Endodermal cell (in vitro differentiated cells): ENCODE measurements at regions not wholly inside any gene's neighbourhood (a gene's known extent, or its start where the extent isn't known, plus 50 kb on each side); places are given as distances from the start of the nearest gene placed in this dataset.

Experiments used
- DNase-seq: peaks from one replicate; pipeline ENCODE4 v3.0.0-alpha.2; 2017
- H3K27ac ChIP-seq: 2 replicates; pipeline ENCODE4 v1.5.1; 2013; ENCODE audit warnings: mild to moderate bottlenecking, low read depth, low read length, moderate library complexity
- H3K27me3 ChIP-seq: 2 replicates; pipeline ENCODE4 v1.6.1; 2013; ENCODE audit warnings: mild to moderate bottlenecking, low read length, moderate library complexity; ENCODE audit not compliant: insufficient read depth, control insufficient read depth, poor library complexity, severe bottlenecking
- H3K36me3 ChIP-seq: 2 replicates; pipeline ENCODE4 v1.7.0; 2013; ENCODE audit warnings: mild to moderate bottlenecking, low read length, moderate library complexity; ENCODE audit not compliant: control insufficient read depth, insufficient read depth
- H3K4me1 ChIP-seq: one replicate; pipeline ENCODE4 v1.7.0; 2013; ENCODE audit warnings: low read length; ENCODE audit not compliant: control insufficient read depth, insufficient read depth
- H3K4me3 ChIP-seq: 2 replicates; pipeline ENCODE4 v1.5.1; 2013; ENCODE audit warnings: mild to moderate bottlenecking, low read length, moderate library complexity
- H3K9ac ChIP-seq: 2 replicates; pipeline ENCODE4 v1.6.1; 2013; ENCODE audit warnings: mild to moderate bottlenecking, low read length, moderate library complexity; ENCODE audit not compliant: poor library complexity, severe bottlenecking; ENCODE audit errors: extremely low read depth
- H3K9me3 ChIP-seq: 2 replicates; pipeline ENCODE4 v1.6.1; 2013; ENCODE audit warnings: mild to moderate bottlenecking, low read length, moderate library complexity; ENCODE audit not compliant: control insufficient read depth
- H3K27ac Mint-ChIP-seq: 2 replicates; pipeline ENCODE4 v1.8.0; 2020; ENCODE audit warnings: mixed read lengths
- H3K27me3 Mint-ChIP-seq: 2 replicates; pipeline ENCODE4 v1.8.0; 2021; ENCODE audit warnings: mild to moderate bottlenecking, mixed read lengths; ENCODE audit not compliant: insufficient read depth
- H3K36me3 Mint-ChIP-seq: 2 replicates; pipeline ENCODE4 v1.8.0; 2020; ENCODE audit warnings: low read depth, mixed read lengths
- H3K4me1 Mint-ChIP-seq: 2 replicates; pipeline ENCODE4 v1.8.0; 2020; ENCODE audit warnings: mixed read lengths
- H3K4me3 Mint-ChIP-seq: 2 replicates; pipeline ENCODE4 v1.8.0; 2020; ENCODE audit warnings: mild to moderate bottlenecking, moderate library complexity, mixed read lengths
- H3K9me3 Mint-ChIP-seq: 2 replicates; pipeline ENCODE4 v1.8.0; 2020; ENCODE audit warnings: mild to moderate bottlenecking, mixed read lengths
- CTCF ChIP-seq: fragments of 200-600 bp; sonication (generic); conservative IDR thresholded peaks from 2 replicates; pipeline ENCODE4 v1.5.0; 2021; ENCODE audit warnings: antibody characterized with exemption, mild to moderate bottlenecking
- WGBS, 2 experiments: methylation state at CpG; one replicate each; pipeline versions ENCODE4 v1.1.5 to v1.1.7; 2013; ENCODE audit warnings: missing lambda C conversion rate in 2 of 2, mixed read lengths in 1 of 2; ENCODE audit not compliant: insufficient coverage in 1 of 2, insufficient read length in 1 of 2; 5-methylcytosine and 5-hydroxymethylcytosine counted together

- WGBS, 2 experiments, result 90% methylated on average over 3 of the region's 3 CpGs; no CpG with 5 or more reads in 1 of the 2 experiments
- Mint-ChIP-seq H3K27me3 (no peaks in the 10 kb centered on the region), H3K4me1 (no peaks in the 10 kb centered on the region), H3K9me3 (peaks cover 2% of the 10 kb centered on the region), H3K27ac (no peak overlapping the region), H3K36me3 (no peaks in the 10 kb centered on the region), H3K4me3 (no peak overlapping the region)
- TF ChIP-seq CTCF, result no peak
- no peaks in the 10 kb centered on the region for H3K27me3 ChIP-seq
- no peak overlapping the region for H3K9ac ChIP-seq
- no peak overlapping the region for H3K27ac ChIP-seq
- DNase-seq, result no peak
- H3K4me3 ChIP-seq, result no peak overlapping the region
- no peaks in the 10 kb centered on the region for H3K36me3 ChIP-seq
- H3K9me3 ChIP-seq, result no peaks in the 10 kb centered on the region
- H3K4me1 ChIP-seq, result no peaks in the 10 kb centered on the region
These were observed 62.9 kb downstream of the ADAMTS1 start for GRCh38 chr21:26782331-26782730.

GRCh38 chr21:26781331-26781730 lies 63.9 kb downstream of the ADAMTS1 start:
- TF ChIP-seq CTCF, result no peak
- DNase-seq, result no peak
- Mint-ChIP-seq H3K27ac (no peak overlapping the region), H3K4me1 (no peaks in the 10 kb centered on the region), H3K9me3 (peaks cover 2% of the 10 kb centered on the region), H3K36me3 (no peaks in the 10 kb centered on the region), H3K27me3 (no peaks in the 10 kb centered on the region), H3K4me3 (no peak overlapping the region)
- WGBS, 2 experiments, result 94 to 100% methylated on average over 1 of the region's 1 CpG
- H3K27me3 ChIP-seq, result no peaks in the 10 kb centered on the region
- H3K36me3 ChIP-seq, result no peaks in the 10 kb centered on the region
- H3K27ac ChIP-seq, result no peak overlapping the region
- H3K9me3 ChIP-seq, result no peaks in the 10 kb centered on the region
- no peaks in the 10 kb centered on the region for H3K4me1 ChIP-seq
- no peak overlapping the region for H3K4me3 ChIP-seq
- no peak overlapping the region for H3K9ac ChIP-seq

- WGBS, 2 experiments, result 91 to 98% methylated on average over 4 to 5 of the region's 5 CpGs
- Histone ChIP-seq H3K4me1 (no peaks in the 10 kb centered on the region), H3K4me3 (no peak overlapping the region), H3K27ac (no peak overlapping the region), H3K36me3 (no peaks in the 10 kb centered on the region), H3K9me3 (no peaks in the 10 kb centered on the region), H3K27me3 (no peaks in the 10 kb centered on the region), H3K9ac (no peak overlapping the region)
- Mint-ChIP-seq H3K4me1 (no peaks in the 10 kb centered on the region), H3K4me3 (no peak overlapping the region), H3K36me3 (no peaks in the 10 kb centered on the region), H3K27ac (no peak overlapping the region), H3K9me3 (peaks cover 2% of the 10 kb centered on the region), H3K27me3 (no peaks in the 10 kb centered on the region)
- DNase-seq, result no peak
- TF ChIP-seq CTCF, result no peak
These were observed 68.0 kb downstream of the ADAMTS1 start for GRCh38 chr21:26777166-26777565.
